DND-41 (cell line): ENCODE measurements at regions not wholly inside any gene's neighbourhood (a gene's known extent, or its start where the extent isn't known, plus 50 kb on each side); places are given as distances from the start of the nearest gene placed in this dataset.

Experiments used
- ATAC-seq: fragments of 200-7000 bp; cut with Tn5 transposase; 3 replicates; pipeline ENCODE4 v1.9.1; 2021; ENCODE audit warnings: low read depth; ENCODE audit not compliant: insufficient read depth
- DNase-seq: peaks from one replicate; pipeline ENCODE4 v3.0.0-alpha.2; 2020
- H2AFZ ChIP-seq: 2 replicates; pipeline ENCODE4 v1.6.0; 2012; ENCODE audit warnings: low read depth, low read length
- H3K27ac ChIP-seq: 2 replicates; pipeline ENCODE4 v1.5.1; 2012; ENCODE audit warnings: low read length, inconsistent platforms
- H3K27me3 ChIP-seq: fragments of 200-600 bp; sonication (generic); 2 replicates; pipeline ENCODE4 v1.6.0; 2012; ENCODE audit warnings: low read length, mild to moderate bottlenecking, inconsistent platforms; ENCODE audit not compliant: insufficient read depth, poor library complexity
- H3K36me3 ChIP-seq: 2 replicates; pipeline ENCODE4 v1.5.1; 2012; ENCODE audit warnings: low read length, inconsistent platforms; ENCODE audit not compliant: insufficient read depth
- H3K4me1 ChIP-seq: 2 replicates; pipeline ENCODE4 v1.5.1; 2012; ENCODE audit warnings: mild to moderate bottlenecking, low read length; ENCODE audit not compliant: insufficient read depth
- H3K4me2 ChIP-seq: 2 replicates; pipeline ENCODE4 v1.6.0; 2012; ENCODE audit warnings: mild to moderate bottlenecking, moderate library complexity, low read length, inconsistent platforms; ENCODE audit not compliant: insufficient read depth
- H3K4me3 ChIP-seq, 2 experiments: fragments of 200-600 bp in 1 of 2; shearing (Covaris generic) in 1 of 2; 2 replicates each; pipeline ENCODE4 v1.5.1; 2012 to 2016; ENCODE audit warnings: inconsistent platforms in 2 of 2, low read length in 2 of 2, mild to moderate bottlenecking in 2 of 2, low read depth in 1 of 2, moderate library complexity in 1 of 2
- H3K79me2 ChIP-seq: 2 replicates; pipeline ENCODE4 v1.6.0; 2012; ENCODE audit warnings: low read length, inconsistent platforms; ENCODE audit not compliant: insufficient read depth
- H3K9ac ChIP-seq: 2 replicates; pipeline ENCODE4 v1.6.0; 2012; ENCODE audit warnings: low read depth, mild to moderate bottlenecking, inconsistent platforms, low read length, moderate library complexity
- H3K9me3 ChIP-seq: 2 replicates; pipeline ENCODE4 v1.5.1; 2012; ENCODE audit warnings: low read length, moderate library complexity, mild to moderate bottlenecking, inconsistent platforms; ENCODE audit not compliant: insufficient read depth, severe bottlenecking
- H4K20me1 ChIP-seq: 2 replicates; pipeline ENCODE4 v1.6.0; 2012; ENCODE audit warnings: low read length; ENCODE audit not compliant: insufficient read depth
- EZH2 ChIP-seq: IDR thresholded peaks from 3 replicates; pipeline ENCODE4 v1.6.1; 2012; ENCODE audit warnings: borderline replicate concordance, low read depth, mild to moderate bottlenecking, moderate library complexity, low read length, inconsistent platforms; ENCODE audit not compliant: severe bottlenecking
- TF ChIP-seq, protein P1 (sequence below): IDR thresholded peaks from 2 replicates; pipeline ENCODE4 v1.5.1; 2012; ENCODE audit warnings: borderline replicate concordance, low read length, moderate library complexity, mild to moderate bottlenecking; ENCODE audit not compliant: poor library complexity, severe bottlenecking; ENCODE audit errors: extremely low read depth

DNA sequence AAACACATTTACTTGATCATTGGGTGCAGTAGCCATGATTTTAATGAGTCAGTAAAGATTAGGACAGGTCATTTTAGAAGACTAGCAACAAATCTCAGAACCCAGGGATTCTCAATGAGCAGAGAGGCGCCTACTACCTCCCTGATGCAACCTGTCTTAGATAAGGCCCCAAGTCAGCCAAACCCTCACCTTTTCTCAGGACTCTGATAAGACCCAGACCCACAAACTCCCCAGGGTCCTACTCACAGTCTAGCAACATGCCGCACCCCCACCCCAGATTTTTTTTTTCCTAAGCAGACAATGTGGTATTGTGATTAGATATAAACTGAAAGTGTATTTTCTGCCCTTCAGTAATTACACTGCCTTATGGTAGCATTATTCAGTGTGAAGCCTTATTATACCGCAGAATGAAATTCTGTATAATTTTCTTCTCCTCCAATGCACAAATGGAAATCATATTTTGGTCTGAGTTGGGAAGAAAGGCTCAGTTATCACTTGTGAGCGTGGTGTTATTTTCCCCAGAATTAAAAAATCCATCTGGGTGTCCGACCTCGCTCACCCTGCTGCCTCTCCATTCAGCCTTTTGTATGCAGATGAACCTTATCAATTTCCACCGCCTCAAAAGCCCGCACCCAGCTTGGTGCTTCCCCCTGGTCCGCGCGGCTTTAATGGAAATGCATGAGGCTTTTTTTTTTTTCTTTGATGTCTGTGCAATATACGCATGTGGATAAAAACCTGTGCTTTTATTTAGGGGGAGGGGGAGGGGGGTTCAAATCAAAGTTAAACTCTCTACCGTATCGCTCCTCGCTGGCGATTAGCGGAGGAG lies 122.0 kb upstream of the SOX14 start:
- no peaks in the 10 kb centered on the region for H3K27me3 ChIP-seq
- H3K4me3 ChIP-seq: no peak overlapping the region
- TF ChIP-seq, protein P1, sequence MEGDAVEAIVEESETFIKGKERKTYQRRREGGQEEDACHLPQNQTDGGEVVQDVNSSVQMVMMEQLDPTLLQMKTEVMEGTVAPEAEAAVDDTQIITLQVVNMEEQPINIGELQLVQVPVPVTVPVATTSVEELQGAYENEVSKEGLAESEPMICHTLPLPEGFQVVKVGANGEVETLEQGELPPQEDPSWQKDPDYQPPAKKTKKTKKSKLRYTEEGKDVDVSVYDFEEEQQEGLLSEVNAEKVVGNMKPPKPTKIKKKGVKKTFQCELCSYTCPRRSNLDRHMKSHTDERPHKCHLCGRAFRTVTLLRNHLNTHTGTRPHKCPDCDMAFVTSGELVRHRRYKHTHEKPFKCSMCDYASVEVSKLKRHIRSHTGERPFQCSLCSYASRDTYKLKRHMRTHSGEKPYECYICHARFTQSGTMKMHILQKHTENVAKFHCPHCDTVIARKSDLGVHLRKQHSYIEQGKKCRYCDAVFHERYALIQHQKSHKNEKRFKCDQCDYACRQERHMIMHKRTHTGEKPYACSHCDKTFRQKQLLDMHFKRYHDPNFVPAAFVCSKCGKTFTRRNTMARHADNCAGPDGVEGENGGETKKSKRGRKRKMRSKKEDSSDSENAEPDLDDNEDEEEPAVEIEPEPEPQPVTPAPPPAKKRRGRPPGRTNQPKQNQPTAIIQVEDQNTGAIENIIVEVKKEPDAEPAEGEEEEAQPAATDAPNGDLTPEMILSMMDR: no peak
- no peak for TF ChIP-seq EZH2
- DNase-seq (no peak), ATAC-seq (no peak)
- H3K27ac ChIP-seq: no peak overlapping the region
- no peak overlapping the region for H2AFZ ChIP-seq
- H3K4me1 ChIP-seq: no peaks in the 10 kb centered on the region
- H3K36me3 ChIP-seq: no peaks in the 10 kb centered on the region
- H4K20me1 ChIP-seq: no peaks in the 10 kb centered on the region
- no peak overlapping the region for H3K9ac ChIP-seq
- H3K4me2 ChIP-seq: no peak overlapping the region
- no peaks in the 10 kb centered on the region for H3K79me2 ChIP-seq
- H3K9me3 ChIP-seq: no peaks in the 10 kb centered on the region

GRCh38 chr3:137642831-137643230 lies 121.3 kb upstream of the SOX14 start:
- Histone ChIP-seq H3K9me3 (no peaks in the 10 kb centered on the region), H3K36me3 (no peaks in the 10 kb centered on the region), H4K20me1 (no peaks in the 10 kb centered on the region), H2AFZ (no peak overlapping the region), H3K27ac (no peak overlapping the region), H3K4me2 (no peak overlapping the region), H3K27me3 (no peaks in the 10 kb centered on the region), H3K4me1 (no peaks in the 10 kb centered on the region), H3K79me2 (no peaks in the 10 kb centered on the region), H3K4me3 (no peak overlapping the region), H3K9ac (no peak overlapping the region)
- no peak for ATAC-seq
- DNase-seq: no peak
- TF ChIP-seq EZH2: no peak
- TF ChIP-seq, protein P1: no peak

DNA sequence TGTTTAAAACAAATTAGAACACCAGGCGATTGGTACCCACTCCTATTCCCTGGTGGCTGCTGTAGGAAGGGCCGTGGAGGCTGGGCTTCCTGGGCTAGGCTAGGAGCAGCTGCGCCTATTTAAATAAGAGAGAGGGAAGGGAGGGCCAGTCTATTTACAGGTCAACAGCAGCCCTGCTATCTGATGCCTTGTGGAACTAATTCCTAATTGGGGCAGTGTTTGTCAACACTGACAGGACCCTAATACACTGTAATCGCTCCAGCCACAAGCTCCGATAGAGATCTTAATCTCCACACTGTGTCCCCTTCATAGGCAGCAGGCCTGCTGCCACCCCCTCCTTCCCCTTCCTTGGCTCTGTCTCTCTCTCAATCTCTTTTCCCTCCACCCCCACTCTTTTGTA lies 116.9 kb upstream of the SOX14 start:
- no peaks in the 10 kb centered on the region for H3K79me2 ChIP-seq
- no peak overlapping the region for H3K27ac ChIP-seq
- H3K9me3 ChIP-seq: no peaks in the 10 kb centered on the region
- H3K36me3 ChIP-seq: no peaks in the 10 kb centered on the region
- ATAC-seq (no peak), DNase-seq (no peak)
- H4K20me1 ChIP-seq: no peaks in the 10 kb centered on the region
- H3K4me1 ChIP-seq: no peaks in the 10 kb centered on the region
- H2AFZ ChIP-seq: no peak overlapping the region
- no peak overlapping the region for H3K9ac ChIP-seq
- H3K4me2 ChIP-seq: no peak overlapping the region
- TF ChIP-seq, protein P1: no peak
- no peak for TF ChIP-seq EZH2
- no peak overlapping the region for H3K4me3 ChIP-seq
- no peaks in the 10 kb centered on the region for H3K27me3 ChIP-seq
